IMR-90 (cell line): ENCODE measurements at regions not wholly inside any gene's neighbourhood (a gene's known extent, or its start where the extent isn't known, plus 50 kb on each side); places are given as distances from the start of the nearest gene placed in this dataset.
A peak's percentile ranks its signal among the peaks of the same experiment; 100 is the strongest.

Source experiments
- ATAC-seq: fragments of 200-7000 bp; cut with Tn5 transposase; 2 replicates; pipeline ENCODE4 v1.9.1; 2020; ENCODE audit warnings: low read depth, mild to moderate bottlenecking, moderate library complexity
- BruUV-seq: library from RNA; stranded (reverse); fragments of 400-500 nt; replicated peaks from 2 replicates; lab custom pipeline; 2021; lab: Mats Ljungman, UMichigan
- CTCF ChIA-PET: fragments of 300-600 bp; formaldehyde crosslinking; extraction: SDS; loops from one replicate; lab custom pipeline; 2021; ENCODE audit warnings: antibody characterized with exemption; lab: Yijun Ruan, JAX
- POLR2A ChIA-PET: fragments of 300-600 bp; sonication (Branson Sonifier 250); formaldehyde crosslinking; loops from one replicate; lab custom pipeline; 2022; ENCODE audit warnings: antibody characterized with exemption; ENCODE audit not compliant: unreplicated experiment; lab: Charles Lee
- DNase-seq: peaks from one replicate; pipeline ENCODE4 v3.0.0; 2013
- H2AFZ ChIP-seq: replicated peaks from 2 replicates; pipeline ENCODE3; 2013; ENCODE audit warnings: low read length, mild to moderate bottlenecking; ENCODE audit not compliant: poor library complexity
- H2AK5ac ChIP-seq: 2 replicates; pipeline ENCODE4 v1.6.1; 2013; ENCODE audit warnings: low read depth, low read length, inconsistent platforms
- H2AK9ac ChIP-seq: replicated peaks from 2 replicates; pipeline ENCODE3; 2013; ENCODE audit warnings: mild to moderate bottlenecking, low read depth, low read length, moderate library complexity; ENCODE audit not compliant: poor library complexity
- H2BK120ac ChIP-seq: 2 replicates; pipeline ENCODE4 v1.6.1; 2013; ENCODE audit warnings: low read depth, low read length, inconsistent platforms
- H2BK15ac ChIP-seq: 3 replicates; pipeline ENCODE4 v1.6.1; 2013; ENCODE audit warnings: low read depth, low read length, inconsistent platforms
- H2BK20ac ChIP-seq: 2 replicates; pipeline ENCODE4 v1.6.1; 2013; ENCODE audit warnings: low read depth, mild to moderate bottlenecking, inconsistent platforms, low read length, moderate library complexity
- H2BK5ac ChIP-seq: 2 replicates; pipeline ENCODE4 v1.6.1; 2013; ENCODE audit warnings: mild to moderate bottlenecking, low read depth, low read length, inconsistent platforms; ENCODE audit not compliant: poor library complexity, severe bottlenecking
- H3K14ac ChIP-seq: replicated peaks from 2 replicates; pipeline ENCODE4 v1.6.1; 2013; ENCODE audit warnings: low read depth, low read length, inconsistent platforms
- H3K18ac ChIP-seq: 2 replicates; pipeline ENCODE4 v1.6.1; 2013; ENCODE audit warnings: low read depth, low read length, control low read depth
- H3K23ac ChIP-seq: 2 replicates; pipeline ENCODE4 v1.6.1; 2013; ENCODE audit warnings: low read depth, low read length, inconsistent platforms
- H3K27ac ChIP-seq: 2 replicates; pipeline ENCODE4 v1.5.1; 2013; ENCODE audit warnings: mild to moderate bottlenecking, control low read depth, low read length; ENCODE audit not compliant: insufficient read depth
- H3K27me3 ChIP-seq: 2 replicates; pipeline ENCODE4 v1.6.1; 2013; ENCODE audit warnings: low read length; ENCODE audit not compliant: control insufficient read depth, insufficient read depth
- H3K36me3 ChIP-seq: 2 replicates; pipeline ENCODE4 v1.6.1; 2013; ENCODE audit warnings: low read length, mixed read lengths; ENCODE audit not compliant: control insufficient read depth, insufficient read depth
- H3K4ac ChIP-seq: 2 replicates; pipeline ENCODE4 v1.6.1; 2013; ENCODE audit warnings: low read depth, low read length, inconsistent platforms
- H3K4me1 ChIP-seq: 2 replicates; pipeline ENCODE4 v1.6.1; 2013; ENCODE audit warnings: low read length, mixed read lengths; ENCODE audit not compliant: control insufficient read depth, insufficient read depth
- H3K4me2 ChIP-seq: 2 replicates; pipeline ENCODE4 v1.6.1; 2013; ENCODE audit warnings: low read depth, mild to moderate bottlenecking, control low read depth, low read length, moderate library complexity
- H3K4me3 ChIP-seq: 2 replicates; pipeline ENCODE4 v1.5.1; 2013; ENCODE audit warnings: low read depth, mild to moderate bottlenecking, control low read depth, low read length, moderate library complexity; ENCODE audit not compliant: insufficient read depth
- H3K56ac ChIP-seq: 2 replicates; pipeline ENCODE4 v1.6.1; 2013; ENCODE audit warnings: low read length, inconsistent platforms; ENCODE audit not compliant: insufficient read depth; ENCODE audit errors: extremely low read depth
- H3K79me1 ChIP-seq, 2 experiments: 2 replicates each; pipeline ENCODE4 v1.6.1; 2013; ENCODE audit warnings: low read length in 2 of 2, inconsistent platforms in 1 of 2, low read depth in 1 of 2
- H3K9ac ChIP-seq: 2 replicates; pipeline ENCODE4 v1.6.1; 2013; ENCODE audit warnings: low read depth, low read length, control low read depth
- H3K9me1 ChIP-seq: 2 replicates; pipeline ENCODE4 v1.6.1; 2013; ENCODE audit warnings: low read length, inconsistent platforms; ENCODE audit not compliant: insufficient read depth
- H3K9me3 ChIP-seq: 2 replicates; pipeline ENCODE4 v1.6.1; 2013; ENCODE audit warnings: low read length; ENCODE audit not compliant: control insufficient read depth, insufficient read depth
- H4K20me1 ChIP-seq: 2 replicates; pipeline ENCODE4 v1.6.1; 2013; ENCODE audit warnings: low read length, inconsistent platforms; ENCODE audit not compliant: insufficient read depth
- H4K5ac ChIP-seq: 2 replicates; pipeline ENCODE4 v1.6.1; 2013; ENCODE audit warnings: mild to moderate bottlenecking, low read depth, low read length, control low read depth
- H4K8ac ChIP-seq, 2 experiments: 2 replicates each; pipeline ENCODE4 v1.6.1; 2013; ENCODE audit warnings: low read depth in 2 of 2, low read length in 2 of 2, control low read depth in 1 of 2, inconsistent platforms in 1 of 2
- H4K91ac ChIP-seq: 2 replicates; pipeline ENCODE4 v1.6.1; 2013; ENCODE audit warnings: low read depth, low read length, inconsistent platforms; ENCODE audit not compliant: insufficient read depth
- BHLHE40 ChIP-seq: fragments of 150-350 bp; IDR thresholded peaks from 2 replicates; pipeline ENCODE4 v1.6.1; 2016; ENCODE audit warnings: mild to moderate bottlenecking, low read depth, low read length
- CEBPB ChIP-seq: IDR thresholded peaks from 2 replicates; pipeline ENCODE4 v1.6.1; 2012; ENCODE audit warnings: low read depth, low read length, improper control_type of control experiment
- ELK1 ChIP-seq: fragments of 150-350 bp; IDR thresholded peaks from 2 replicates; pipeline ENCODE4 v1.6.1; 2016; ENCODE audit warnings: low read depth, mild to moderate bottlenecking, low read length, moderate library complexity, borderline replicate concordance
- FOS ChIP-seq: fragments of 150-350 bp; IDR thresholded peaks from 2 replicates; pipeline ENCODE4 v1.6.1; 2016; ENCODE audit warnings: low read depth, low read length
- MAFK ChIP-seq: IDR thresholded peaks from 2 replicates; pipeline ENCODE4 v1.6.1; 2012; ENCODE audit warnings: low read depth, low read length, improper control_type of control experiment
- NFE2L2 ChIP-seq: fragments of 150-350 bp; IDR thresholded peaks from 2 replicates; pipeline ENCODE4 v1.6.1; 2016; ENCODE audit warnings: low read depth, mild to moderate bottlenecking, low read length
- POLR2A ChIP-seq: IDR thresholded peaks from 2 replicates; pipeline ENCODE4 v1.6.1; 2012; ENCODE audit warnings: mild to moderate bottlenecking, low read depth, low read length
- RAD21 ChIP-seq: IDR thresholded peaks from 2 replicates; pipeline ENCODE4 v1.6.1; 2012; ENCODE audit warnings: low read length, improper control_type of control experiment
- RFX5 ChIP-seq: IDR thresholded peaks from 2 replicates; pipeline ENCODE4 v1.8.0; 2012; ENCODE audit warnings: low read depth, mild to moderate bottlenecking, low read length, moderate library complexity
- WGBS, 2 experiments: methylation state at CpG; one replicate each; pipeline versions ENCODE4 v1.1.5 to v1.1.7; 2013; ENCODE audit warnings: missing lambda C conversion rate in 2 of 2; ENCODE audit not compliant: insufficient read length in 1 of 2; ENCODE audit errors: extremely low coverage in 2 of 2; 5-methylcytosine and 5-hydroxymethylcytosine counted together
- dilution Hi-C: fragments of 300-500 bp; cut with HindIII; formaldehyde crosslinking; loops from one replicate; pipeline ENCODE4 v1.14.3; 2018; ENCODE audit warnings: low sequenced_read_pairs; ENCODE audit not compliant: unreplicated experiment
- in situ Hi-C: fragments of 300-500 bp; cut with MboI; formaldehyde crosslinking; loops from 3 replicates; pipeline ENCODE4 v1.14.3; 2019; ENCODE audit warnings: low sequenced_read_pairs, inconsistent platforms, mixed read lengths
- intact Hi-C: fragments of 100-400 bp; cut with micrococcal nuclease; formaldehyde crosslinking; loops from 2 replicates; pipeline ENCODE4 v1.10.0; 2022

- no peak for ATAC-seq
- H3K4ac ChIP-seq = no peak overlapping the region
- H4K5ac ChIP-seq = no peak overlapping the region
- ChIA-PET CTCF (no interaction called here), POLR2A (no interaction called here)
- H3K27ac ChIP-seq = no peak overlapping the region
- H3K9me3 ChIP-seq = peaks cover 18% of the 10 kb centered on the region
- no peaks in the 10 kb centered on the region for H3K36me3 ChIP-seq
- intact Hi-C loops (no loop called here), dilution Hi-C loops (no loop called here), in situ Hi-C loops (no loop called here)
- no peak overlapping the region for H4K8ac ChIP-seq
- H3K18ac ChIP-seq = no peak overlapping the region
- H3K56ac ChIP-seq = no peak overlapping the region
- no peaks in the 10 kb centered on the region for H3K79me1 ChIP-seq
- H2AK9ac ChIP-seq = no peak overlapping the region
- no peak overlapping the region for H3K9ac ChIP-seq
- H2BK20ac ChIP-seq = no peak overlapping the region
- no peak overlapping the region for H2AK5ac ChIP-seq
- no peak overlapping the region for H3K4me2 ChIP-seq
- no peaks in the 10 kb centered on the region for H3K4me1 ChIP-seq
- H3K27me3 ChIP-seq = no peaks in the 10 kb centered on the region
- H3K23ac ChIP-seq = no peak overlapping the region
- H4K91ac ChIP-seq = no peak overlapping the region
- no peaks in the 10 kb centered on the region for H3K9me1 ChIP-seq
- H2AFZ ChIP-seq = no peak overlapping the region
- DNase-seq = no peak
- H2BK5ac ChIP-seq = no peak overlapping the region
- 100% methylated on average over 1 of the region's 7 CpGs; no CpG with 5 or more reads in 1 of the 2 experiments for WGBS, 2 experiments
- H4K20me1 ChIP-seq = no peaks in the 10 kb centered on the region
- no TSS peak for BruUV-seq
- no peak for TF ChIP-seq FOS
- TF ChIP-seq NFE2L2 = no peak
- TF ChIP-seq MAFK = no peak
- no peak for TF ChIP-seq RAD21
- 0 out of 2 replicates have a peak, but pooled peaks have one; percentile 14 for TF ChIP-seq CEBPB
- no peak for TF ChIP-seq RFX5
- TF ChIP-seq ELK1 = no peak
- TF ChIP-seq POLR2A = no peak
- no peak for TF ChIP-seq BHLHE40
- no peak overlapping the region for H2BK15ac ChIP-seq
- H3K4me3 ChIP-seq = no peak overlapping the region
- no peak overlapping the region for H3K14ac ChIP-seq
- no peak overlapping the region for H2BK120ac ChIP-seq
Observed at GRCh38 chr7:98534493-98534892, 82.6 kb upstream of the NPTX2 start.
